ENCODE measurements at regions not wholly inside any gene's neighbourhood (a gene's known extent, or its start where the extent isn't known, plus 50 kb on each side); places are given as distances from the start of the nearest gene placed in this dataset.

DNA sequence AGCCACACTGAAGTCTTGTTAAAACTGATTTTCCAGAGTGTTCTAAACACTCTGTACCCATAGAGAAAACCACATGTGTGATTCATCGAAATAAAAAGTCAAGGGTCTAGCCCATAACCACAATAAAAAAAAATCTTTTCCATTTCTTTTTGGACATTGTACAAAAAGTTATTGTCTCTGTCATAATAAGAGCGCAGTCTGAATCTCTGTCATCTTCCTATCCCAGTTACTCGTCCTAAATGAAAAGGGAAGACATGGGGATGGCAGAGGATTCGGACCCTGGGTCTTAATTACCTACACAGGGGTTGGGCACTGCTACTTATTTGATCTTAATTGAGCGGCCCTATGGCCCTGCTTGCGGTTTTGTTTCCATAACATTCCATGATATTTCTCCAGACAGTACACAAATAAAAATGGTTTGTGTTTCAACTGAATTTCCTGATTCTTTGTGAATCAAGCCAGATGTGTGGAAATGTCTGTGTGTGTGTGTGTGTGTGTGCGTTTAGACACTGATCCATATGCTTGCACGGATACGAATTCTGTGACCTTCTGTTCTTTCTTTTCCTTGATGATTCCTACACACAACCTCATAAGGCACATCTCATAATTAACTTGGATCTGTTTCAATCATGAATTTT, 133.4 kb upstream of the SPATS2L start:
- DNase-seq = no peak
- TF ChIP-seq POLR2A (IDR thresholded peaks at IDR 0.05; ENCODE audit: low read length) = no peak
- TF ChIP-seq GATA1 (IDR thresholded peaks at IDR 0.05; ENCODE audit: low read depth, low read length) = no peak

DNA sequence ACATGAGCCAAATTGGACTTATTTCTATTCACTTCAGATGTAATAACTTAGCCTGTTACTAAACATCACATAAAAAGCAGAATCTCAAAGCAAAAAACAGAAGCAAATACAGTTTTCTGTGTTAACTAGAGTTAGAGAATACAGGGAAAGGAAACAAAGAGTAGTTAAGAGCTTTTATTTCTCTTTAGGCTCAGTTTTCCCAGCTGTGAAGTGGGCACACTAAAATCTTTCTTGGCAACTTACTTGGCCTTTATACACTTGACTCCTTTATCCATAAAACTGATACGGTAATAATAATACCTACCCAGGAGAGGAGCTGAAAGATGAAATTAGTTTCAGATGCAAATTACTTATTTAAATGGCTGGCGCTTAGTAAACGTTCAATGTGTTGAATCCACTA, 132.8 kb upstream of the SPATS2L start:
- no peak for DNase-seq
- TF ChIP-seq POLR2A (IDR thresholded peaks at IDR 0.05; ENCODE audit: low read length) (no peak), GATA1 (IDR thresholded peaks at IDR 0.05; ENCODE audit: low read depth, low read length) (no peak)

DNA sequence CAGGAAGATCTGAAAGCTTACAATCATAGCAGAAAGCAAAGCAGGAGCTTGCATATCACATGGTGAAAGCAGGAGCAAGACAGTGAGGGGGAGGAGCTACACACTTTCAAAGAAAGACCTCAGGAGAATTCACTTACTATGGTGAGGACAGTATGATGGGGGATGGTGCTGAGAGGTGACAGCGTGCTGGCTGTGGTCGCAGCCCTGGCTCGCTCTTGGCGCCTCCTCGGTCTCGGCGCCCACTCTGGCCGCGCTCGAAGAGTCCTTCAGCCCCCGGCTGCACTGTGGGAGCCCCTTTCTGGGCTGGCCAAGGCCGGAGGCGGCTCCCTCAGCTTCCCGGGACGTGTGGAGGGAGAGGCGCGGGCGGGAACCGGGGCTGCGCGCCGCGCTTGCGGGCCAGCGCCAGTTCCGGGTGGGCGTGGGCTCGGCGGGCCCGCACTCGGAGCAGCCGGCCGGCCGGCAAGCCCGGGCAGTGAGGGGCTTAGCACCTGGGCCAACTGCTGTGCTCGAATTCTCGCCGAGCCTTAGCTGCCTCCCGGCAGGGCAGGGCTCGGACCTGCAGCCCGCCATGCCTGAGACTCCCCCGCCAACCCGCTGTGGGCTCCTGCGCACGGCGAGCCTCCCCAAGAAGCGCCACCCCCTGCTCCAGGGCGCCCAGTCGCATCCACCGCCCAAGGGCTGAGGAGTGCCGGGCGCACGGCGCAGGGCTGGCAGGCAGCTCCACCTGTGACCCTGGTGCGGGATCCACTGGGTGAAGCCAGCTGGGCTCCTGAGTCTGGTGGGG, 131.9 kb upstream of the SPATS2L start:
- no peak for DNase-seq
- TF ChIP-seq GATA1 (IDR thresholded peaks at IDR 0.05; ENCODE audit: low read depth, low read length) (no peak), POLR2A (IDR thresholded peaks at IDR 0.05; ENCODE audit: low read length) (no peak)

DNA sequence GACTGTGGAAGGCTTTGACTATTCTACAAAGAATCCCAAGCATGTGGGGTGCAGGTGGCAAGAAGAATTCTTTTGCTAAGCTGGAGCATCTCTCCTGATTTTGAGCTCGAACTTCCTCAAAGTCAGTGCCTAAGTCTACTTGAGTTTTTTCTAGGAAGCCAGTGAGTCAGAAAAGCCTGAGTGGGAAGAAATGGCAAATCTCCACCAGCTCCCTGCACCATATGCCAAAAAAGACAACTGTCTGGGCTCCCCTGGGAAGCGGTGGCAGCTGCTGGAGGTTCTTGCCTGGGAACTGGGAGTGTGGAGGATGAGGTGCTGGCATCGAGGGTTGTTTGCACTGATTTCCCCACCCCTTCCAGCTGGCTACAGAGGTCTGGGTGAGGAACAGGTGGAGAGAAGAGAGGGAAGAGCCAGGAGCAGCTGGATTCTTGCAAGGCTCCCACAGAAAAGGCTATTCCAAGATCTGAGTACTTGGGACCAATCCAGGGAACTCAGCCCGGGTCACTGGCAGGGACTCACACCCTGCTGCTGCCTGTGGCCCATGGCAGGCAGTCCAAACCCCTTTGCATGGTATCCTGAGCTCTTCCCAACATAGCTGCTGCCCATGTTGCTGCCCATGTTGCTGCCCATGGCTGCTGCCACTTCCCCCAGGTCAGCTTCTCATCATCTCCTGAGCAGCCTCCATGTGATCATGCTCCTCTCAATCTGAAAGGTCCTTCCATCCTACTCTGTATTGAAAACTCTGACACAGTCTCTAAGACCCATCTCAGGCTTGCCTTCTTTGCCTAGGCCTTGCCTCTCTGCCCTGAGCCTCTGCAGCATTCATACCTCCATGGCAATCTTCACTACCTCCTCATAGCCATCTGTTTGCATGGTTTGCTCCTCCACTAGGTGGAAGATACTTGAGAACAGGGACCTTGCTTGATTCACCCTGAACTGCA, 128.3 kb upstream of the SPATS2L start:
- no peak for DNase-seq
- TF ChIP-seq GATA1 (IDR thresholded peaks at IDR 0.05; ENCODE audit: low read depth, low read length) (no peak), POLR2A (IDR thresholded peaks at IDR 0.05; ENCODE audit: low read length) (no peak)

DNA sequence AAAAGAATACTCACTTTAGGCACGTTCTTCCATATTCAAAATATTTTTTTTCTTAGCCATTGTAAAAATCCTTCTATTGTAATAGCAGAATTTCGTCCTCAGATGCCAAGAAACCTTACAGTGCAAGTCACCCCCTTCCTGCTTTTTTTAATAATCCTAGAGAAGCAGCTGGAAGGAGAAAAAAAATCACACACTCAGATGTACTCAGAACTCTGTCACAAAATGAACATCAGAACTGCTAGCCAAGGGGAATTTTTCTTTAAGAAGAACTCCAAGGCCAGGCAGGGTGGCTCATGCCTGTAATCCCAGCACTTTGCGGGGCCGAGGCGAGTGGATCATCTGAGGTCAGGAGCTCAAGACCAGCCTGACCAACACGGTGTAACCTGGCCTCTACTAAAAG, 127.3 kb upstream of the SPATS2L start:
- TF ChIP-seq POLR2A (IDR thresholded peaks at IDR 0.05; ENCODE audit: low read length) = no peak
- DNase-seq = no peak

DNA sequence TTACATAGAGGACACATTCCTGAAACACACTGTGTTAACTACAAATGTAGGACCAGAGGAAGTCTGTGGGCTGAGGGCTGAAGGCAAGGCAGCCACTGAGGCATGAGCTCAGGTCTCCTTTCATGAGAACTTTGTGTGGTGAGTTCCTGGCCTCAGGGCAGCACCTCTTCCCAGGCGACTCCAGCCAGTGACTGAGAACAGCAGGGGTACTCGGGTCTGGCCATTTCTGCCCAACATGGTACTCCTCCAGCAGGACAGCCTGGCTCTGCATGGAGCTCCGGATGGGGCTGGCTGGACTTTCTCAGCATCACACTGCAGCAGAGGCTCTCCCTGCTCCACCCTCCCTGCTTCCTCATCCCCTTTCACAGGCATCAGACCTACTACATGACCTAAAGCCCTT, 125.5 kb upstream of the SPATS2L start:
- TF ChIP-seq GATA1 (IDR thresholded peaks at IDR 0.05; ENCODE audit: low read depth, low read length) (no peak), POLR2A (IDR thresholded peaks at IDR 0.05; ENCODE audit: low read length) (no peak)
- no peak for DNase-seq

DNA sequence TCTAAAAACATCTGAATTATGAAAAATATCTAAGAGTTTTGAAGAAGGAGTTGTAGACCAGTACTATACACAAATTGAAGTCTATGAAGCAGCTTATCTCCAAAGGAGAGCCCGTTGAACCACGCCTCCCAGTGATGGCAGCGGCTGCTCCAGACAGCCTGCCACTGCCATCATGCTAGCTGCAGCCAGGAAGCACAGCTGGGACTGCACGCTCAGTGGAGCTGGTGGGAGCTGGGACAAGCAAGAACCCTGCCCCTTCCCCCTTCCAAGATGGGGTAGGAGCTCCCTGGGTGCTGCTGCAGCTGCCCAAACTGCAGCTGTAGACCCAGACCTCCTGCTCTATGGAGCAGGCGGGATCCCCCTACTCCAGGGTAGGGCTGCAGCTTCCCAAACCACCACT, 124.7 kb upstream of the SPATS2L start:
- DNase-seq = no peak
- no peak for TF ChIP-seq GATA1 (IDR thresholded peaks at IDR 0.05; ENCODE audit: low read depth, low read length)
- TF ChIP-seq POLR2A (IDR thresholded peaks at IDR 0.05; ENCODE audit: low read length) = no peak

DNA sequence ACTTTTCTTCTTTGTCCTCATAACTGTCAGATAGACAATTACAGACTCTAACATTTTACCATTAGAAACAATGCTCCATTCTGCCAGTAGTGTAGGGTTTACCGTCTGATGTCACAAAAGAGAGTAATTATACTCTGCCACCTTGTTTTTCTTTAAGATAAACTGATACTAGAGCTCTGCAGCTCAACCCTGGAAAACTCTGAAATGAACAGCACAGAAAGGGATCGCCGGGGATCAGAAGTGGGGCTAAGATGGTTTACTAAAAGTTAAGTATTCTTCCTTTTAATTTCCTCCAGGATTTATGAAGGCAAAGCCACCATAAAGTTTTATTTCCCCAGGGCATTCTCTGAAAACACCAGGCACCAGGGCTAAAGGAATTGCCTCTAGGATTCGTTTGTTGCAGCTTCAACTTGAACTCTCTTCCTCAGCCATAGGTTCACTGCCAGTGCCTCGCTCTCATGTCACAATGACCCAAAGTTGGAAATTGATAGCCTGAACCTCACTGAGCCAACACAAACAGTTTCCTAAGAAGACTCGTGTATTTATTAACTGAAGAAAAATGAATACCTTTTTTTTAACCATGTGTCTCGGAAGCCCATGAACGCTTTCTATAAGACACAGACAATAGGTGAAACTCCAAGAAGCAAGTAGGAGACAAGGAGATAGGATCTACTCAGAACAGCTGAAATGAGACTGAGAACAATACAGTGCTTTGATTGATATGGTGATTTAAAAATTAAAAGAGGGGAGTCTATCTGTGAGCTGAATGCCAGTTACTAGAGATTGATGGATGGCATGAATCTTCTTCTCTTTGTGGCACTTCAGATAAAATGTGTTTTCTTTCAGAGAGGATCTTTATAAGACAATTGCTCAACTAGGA, 121.5 kb upstream of the SPATS2L start:
- no peak for DNase-seq
- no peak for TF ChIP-seq POLR2A (IDR thresholded peaks at IDR 0.05; ENCODE audit: low read length)
- no peak for TF ChIP-seq GATA1 (IDR thresholded peaks at IDR 0.05; ENCODE audit: low read depth, low read length)

DNA sequence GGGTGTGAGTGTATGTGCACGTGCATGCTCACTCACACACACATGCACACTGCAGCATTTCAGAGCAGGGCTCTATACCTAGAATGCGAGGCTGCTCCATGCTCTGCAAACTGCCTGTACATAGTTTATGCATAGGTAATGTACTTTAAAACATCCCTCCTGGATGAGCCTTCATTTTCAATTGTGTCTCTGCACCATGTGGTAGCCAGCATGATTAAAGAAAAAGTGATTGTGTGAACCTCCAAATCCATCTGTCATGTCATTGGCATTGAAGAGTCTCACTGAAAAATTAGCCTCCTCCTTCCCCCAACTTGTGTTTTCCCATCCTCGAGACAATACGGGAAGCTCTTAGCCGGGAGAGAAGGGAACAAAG, 120.9 kb upstream of the SPATS2L start:
- no peak for DNase-seq
- TF ChIP-seq POLR2A (IDR thresholded peaks at IDR 0.05; ENCODE audit: low read length) (no peak), GATA1 (IDR thresholded peaks at IDR 0.05; ENCODE audit: low read depth, low read length) (no peak)

DNA sequence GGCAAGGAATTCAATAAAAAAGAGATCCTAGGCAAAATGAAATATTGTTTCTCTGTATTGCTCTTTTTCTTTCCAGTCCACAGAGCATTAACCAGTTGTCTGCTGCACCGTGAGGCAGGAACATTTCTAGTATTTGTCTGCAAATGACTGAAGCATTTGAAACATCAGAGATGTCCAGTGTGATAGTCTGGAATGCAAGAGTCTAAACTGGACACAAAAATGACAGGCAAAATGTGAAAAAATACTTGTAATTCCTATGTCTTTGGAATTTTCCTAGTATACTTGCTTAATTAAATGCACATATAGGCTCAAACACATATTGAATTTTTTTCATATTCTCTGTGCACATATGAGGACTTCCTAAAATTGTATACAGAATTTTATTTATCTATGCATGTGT, 120.5 kb upstream of the SPATS2L start:
- DNase-seq = no peak
- no peak for TF ChIP-seq POLR2A (IDR thresholded peaks at IDR 0.05; ENCODE audit: low read length)
- no peak for TF ChIP-seq GATA1 (IDR thresholded peaks at IDR 0.05; ENCODE audit: low read depth, low read length)

DNA sequence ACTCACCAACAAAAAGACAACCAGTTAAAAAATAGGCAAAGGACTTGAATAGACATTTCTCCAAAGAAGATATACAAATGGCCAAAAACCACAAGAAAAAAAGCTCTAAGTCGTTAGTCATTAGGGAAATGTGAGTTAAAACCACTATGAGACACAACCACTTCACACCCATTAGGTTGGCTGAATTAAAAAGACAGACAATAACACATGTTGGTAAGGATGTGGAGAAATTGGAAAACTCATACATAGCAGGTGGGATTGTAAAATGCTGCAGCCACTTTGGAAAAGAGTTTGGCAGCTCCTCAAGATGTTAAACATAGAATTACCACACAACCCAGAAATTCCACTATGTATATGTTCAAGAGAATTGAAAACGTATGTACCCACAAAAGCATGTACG, 117.6 kb upstream of the SPATS2L start:
- TF ChIP-seq GATA1 (IDR thresholded peaks at IDR 0.05; ENCODE audit: low read depth, low read length) = no peak
- TF ChIP-seq POLR2A (IDR thresholded peaks at IDR 0.05; ENCODE audit: low read length) = no peak
- no peak for DNase-seq

DNA sequence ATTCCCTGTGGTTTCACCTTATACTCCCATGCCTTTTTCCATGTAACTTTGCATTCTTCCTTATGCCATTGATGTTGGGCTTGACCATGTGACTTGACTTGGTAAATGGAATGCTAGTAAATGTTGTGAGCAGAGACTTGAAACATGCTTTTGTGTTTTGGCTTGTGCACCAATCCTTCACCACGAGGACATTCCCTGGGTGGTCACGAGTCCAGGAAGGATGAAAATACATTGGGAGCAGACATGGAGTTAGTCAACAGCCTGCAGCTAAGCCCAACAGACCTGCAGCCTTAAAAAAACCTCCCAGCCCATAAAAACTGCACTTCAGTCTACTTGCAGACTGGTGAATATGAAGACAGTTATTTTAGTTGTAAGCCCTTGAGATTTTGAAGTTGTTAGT, 116.5 kb upstream of the SPATS2L start:
- DNase-seq = no peak
- no peak for TF ChIP-seq GATA1 (IDR thresholded peaks at IDR 0.05; ENCODE audit: low read depth, low read length)
- no peak for TF ChIP-seq POLR2A (IDR thresholded peaks at IDR 0.05; ENCODE audit: low read length)

DNA sequence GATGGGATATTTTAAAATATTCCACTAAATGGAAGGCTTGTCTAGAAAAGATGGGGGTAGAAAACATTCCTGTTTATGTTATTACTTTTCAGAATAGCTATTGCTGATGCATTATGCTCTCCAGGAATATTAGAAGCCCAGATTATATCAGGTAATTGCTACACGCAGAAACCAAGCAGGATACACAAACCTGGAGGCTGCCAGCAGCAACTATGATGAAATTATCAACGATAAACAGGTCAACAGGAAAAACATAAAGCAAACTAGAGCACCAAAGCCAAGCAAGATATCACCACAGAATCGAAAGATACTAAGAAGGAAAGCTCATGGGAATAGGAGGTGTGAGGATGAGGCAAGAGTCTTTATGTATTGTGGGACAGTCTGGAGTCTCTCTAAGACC, 113.2 kb upstream of the SPATS2L start:
- TF ChIP-seq POLR2A (IDR thresholded peaks at IDR 0.05; ENCODE audit: low read length) (no peak), GATA1 (IDR thresholded peaks at IDR 0.05; ENCODE audit: low read depth, low read length) (no peak)

More for the DNA sequence above, 113.2 kb upstream of the SPATS2L start:
- no peak for DNase-seq

All from erythroblast (primary cell).